Heart left ventricle (tissue), 16 donors: ENCODE measurements at regions not wholly inside any gene's neighbourhood (a gene's known extent, or its start where the extent isn't known, plus 50 kb on each side); places are given as distances from the start of the nearest gene placed in this dataset.

Source experiments
- ATAC-seq, 4 donors: fragments of 200-7000 bp; cut with Tn5 transposase; one replicate each; pipeline ENCODE4 v1.9.1; 2020 to 2022; ENCODE audit warnings: moderate library complexity in 4 of 4, mild to moderate bottlenecking in 3 of 4, moderate number of reproducible peaks in 1 of 4
- DNase-seq, 5 donors: peaks; one replicate each; pipeline ENCODE4 v3.0.0-alpha.2; 2020
- H3K27ac ChIP-seq, 12 donors: fragments of 200-600 bp; sonication (generic) in 4 of 12; one replicate each; pipeline versions ENCODE4 v1.5.0 to v1.8.0; 2016 to 2022; ENCODE audit warnings: mild to moderate bottlenecking in 2 of 12
- H3K27me3 ChIP-seq, 9 donors: fragments of 200-600 bp; sonication (generic) in 2 of 9; one replicate each; pipeline versions ENCODE4 v1.5.1 to v1.8.0; 2016 to 2022; ENCODE audit warnings: mild to moderate bottlenecking in 3 of 9
- H3K36me3 ChIP-seq, 9 donors: fragments of 200-600 bp; sonication (generic) in 2 of 9; one replicate each; pipeline versions ENCODE4 v1.5.0 to v1.8.0; 2018 to 2022; ENCODE audit warnings: mild to moderate bottlenecking in 2 of 9
- H3K4me1 ChIP-seq, 12 donors: fragments of 200-600 bp; sonication (generic) in 4 of 12; one replicate each; pipeline versions ENCODE4 v1.5.0 to v1.8.0; 2016 to 2022; ENCODE audit warnings: mild to moderate bottlenecking in 3 of 12
- H3K4me3 ChIP-seq, 12 donors: fragments of 200-600 bp; sonication (generic) in 4 of 12; one replicate each; pipeline versions ENCODE4 v1.5.0 to v1.8.0; 2017 to 2022; ENCODE audit warnings: mild to moderate bottlenecking in 9 of 12, moderate library complexity in 4 of 12
- H3K9me3 ChIP-seq, 12 donors: fragments of 200-600 bp; sonication (generic) in 4 of 12; one replicate each; pipeline versions ENCODE4 v1.5.0 to v1.8.0; 2016 to 2022; ENCODE audit warnings: mild to moderate bottlenecking in 1 of 12
- POLR2A ChIP-seq, 2 donors: fragments of 450-650 bp; IDR thresholded peaks; one replicate each; pipeline ENCODE4 v1.6.1; 2017; ENCODE audit warnings: antibody characterized with exemption in 2 of 2, mild to moderate bottlenecking in 2 of 2, moderate library complexity in 2 of 2
- WGBS, 4 donors: extraction: QIAGEN DNeasy Blood & Tissue Kit in 2 of 4; methylation state at CpG; one replicate each; pipeline versions ENCODE4 v1.1.5 to v1.1.7; 2013 to 2018; 5-methylcytosine and 5-hydroxymethylcytosine counted together
- intact Hi-C, 10 donors: fragments of 100-400 bp; cut with DNase I; formaldehyde crosslinking; loops; one replicate each; pipeline versions ENCODE4 v1.11.1 to v1.14.2; 2022
- TF ChIP-seq, protein P1 (sequence below), 12 donors: fragments of 200-600 bp; sonication (generic) in 4 of 12; IDR thresholded peaks; one replicate each; pipeline versions ENCODE4 v1.5.0 to v1.8.0; 2018 to 2022; ENCODE audit warnings: antibody characterized with exemption in 12 of 12, mild to moderate bottlenecking in 5 of 12
- donor health status: ischemic (EF 13 %, LVEDD 7.1; RV severe dilation, severe dysfunction).
- donor health status: healthy with polysubstance abuse.
- donor health status: DM: no; HTN: yes; CAD: no.
- donor health status: DM: no; HTN: no; CAD: no.
- donor health status: ischemic (EF 25% LVEDD 6.9; RV normal size, moderate dysfunction).
- donor health status: ischemic (EF 25% LVEDD 5.7; RV mildly dilated, moderate dysfunction).
- donor health status: healthy.
- donor health status: DM: yes; HTN: yes; CAD: no.
- donor health status: ischemic (EF 35%, LVEDD 5.7; RV mildly dilated, moderate dysfunction).
- donor health status: nonischemic (EF 11% LVEDD 7.7; RV severe dilation, severe dysfunction).
- donor health status: DM: yes; HTN: yes; CAD: no.
- donor health status: PGD.
- donor health status: ischemic (EF 29% LVEDD 5.4; RV normal size, mild dysfunction).
- donor health status: nonischemic (EF 23%, LVEDD 6.1; RV moderate dilation, normal function).

DNA sequence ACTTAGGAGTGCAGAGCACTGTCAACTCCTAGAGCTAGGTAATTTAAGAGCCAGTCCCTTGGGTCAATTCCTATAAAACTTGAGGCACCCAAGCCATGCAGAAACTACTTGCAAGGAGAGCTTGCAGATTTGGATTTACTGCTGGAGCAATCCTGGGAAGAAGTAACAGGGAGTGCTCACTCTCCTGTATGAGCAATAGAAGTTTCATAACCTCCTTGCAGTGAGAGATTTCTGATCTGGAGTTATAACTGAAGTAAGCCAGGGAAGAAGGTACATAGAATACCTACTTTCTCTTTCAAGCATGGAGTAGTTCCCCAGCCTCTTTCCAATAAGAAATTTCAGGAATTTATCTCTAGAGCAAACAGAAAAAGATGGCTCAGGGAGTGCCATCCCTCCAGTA lies 650.1 kb upstream of the USP15 start:
- Histone ChIP-seq H3K27ac (no peak overlapping the region), H3K4me3 (no peak overlapping the region), H3K27me3 (no peaks in the 10 kb centered on the region), H3K4me1 (no peaks in the 10 kb centered on the region), H3K36me3 (no peaks in the 10 kb centered on the region), H3K9me3 (peaks cover 0 to 14% (median 3%) of the 10 kb centered on the region in 12 donors)
- intact Hi-C loops: no loop called here
- no peak for DNase-seq
- no peak for TF ChIP-seq POLR2A (IDR thresholded peaks at IDR 0.05)
- no peak for ATAC-seq

- Histone ChIP-seq H3K4me3 (no peak overlapping the region), H3K9me3 (peaks cover 0 to 8% (median 0%) of the 10 kb centered on the region in 12 donors), H3K4me1 (no peaks in the 10 kb centered on the region), H3K27me3 (no peaks in the 10 kb centered on the region), H3K36me3 (no peaks in the 10 kb centered on the region), H3K27ac (no peak overlapping the region)
- 74 to 87% (median 78%) methylated on average over 2 of the region's 2 CpGs for WGBS, 4 donors
- no peak for DNase-seq
- no peak for ATAC-seq
- TF ChIP-seq, protein P1, sequence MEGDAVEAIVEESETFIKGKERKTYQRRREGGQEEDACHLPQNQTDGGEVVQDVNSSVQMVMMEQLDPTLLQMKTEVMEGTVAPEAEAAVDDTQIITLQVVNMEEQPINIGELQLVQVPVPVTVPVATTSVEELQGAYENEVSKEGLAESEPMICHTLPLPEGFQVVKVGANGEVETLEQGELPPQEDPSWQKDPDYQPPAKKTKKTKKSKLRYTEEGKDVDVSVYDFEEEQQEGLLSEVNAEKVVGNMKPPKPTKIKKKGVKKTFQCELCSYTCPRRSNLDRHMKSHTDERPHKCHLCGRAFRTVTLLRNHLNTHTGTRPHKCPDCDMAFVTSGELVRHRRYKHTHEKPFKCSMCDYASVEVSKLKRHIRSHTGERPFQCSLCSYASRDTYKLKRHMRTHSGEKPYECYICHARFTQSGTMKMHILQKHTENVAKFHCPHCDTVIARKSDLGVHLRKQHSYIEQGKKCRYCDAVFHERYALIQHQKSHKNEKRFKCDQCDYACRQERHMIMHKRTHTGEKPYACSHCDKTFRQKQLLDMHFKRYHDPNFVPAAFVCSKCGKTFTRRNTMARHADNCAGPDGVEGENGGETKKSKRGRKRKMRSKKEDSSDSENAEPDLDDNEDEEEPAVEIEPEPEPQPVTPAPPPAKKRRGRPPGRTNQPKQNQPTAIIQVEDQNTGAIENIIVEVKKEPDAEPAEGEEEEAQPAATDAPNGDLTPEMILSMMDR (IDR thresholded peaks at IDR 0.05): no peak
- no peak for TF ChIP-seq POLR2A (IDR thresholded peaks at IDR 0.05)
- intact Hi-C loops: no loop called here
These were observed 630.5 kb upstream of the USP15 start for GRCh38 chr12:61629702-61630101.

DNA sequence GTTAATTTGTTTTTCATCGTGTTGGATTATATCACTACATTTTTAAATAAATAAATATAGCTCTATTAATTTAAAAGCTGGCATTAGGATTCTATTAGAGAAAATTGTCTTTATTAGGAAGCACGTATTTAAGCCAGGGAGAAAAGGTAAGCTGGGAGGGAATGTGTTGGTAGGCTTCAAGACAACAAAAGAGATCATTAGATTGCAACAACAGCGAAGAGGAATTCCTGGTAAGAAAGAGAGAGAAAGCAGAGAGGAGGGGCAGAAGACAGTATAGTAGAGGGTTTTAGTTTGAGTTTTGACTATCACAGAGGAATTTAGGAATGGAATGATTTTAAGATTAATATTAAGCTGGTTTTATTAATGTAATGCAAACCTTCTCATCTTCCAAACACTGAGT lies 613.6 kb upstream of the USP15 start:
- 65 to 76% (median 70%) methylated on average over 3 of the region's 3 CpGs for WGBS, 4 donors
- no peaks in the 10 kb centered on the region for H3K36me3 ChIP-seq
- TF ChIP-seq, protein P1 (IDR thresholded peaks at IDR 0.05): no peak
- no peak for TF ChIP-seq POLR2A (IDR thresholded peaks at IDR 0.05)
- no peaks in the 10 kb centered on the region for H3K4me1 ChIP-seq
- intact Hi-C loops: no loop called here
- no peak for ATAC-seq
- H3K27ac ChIP-seq: no peak overlapping the region
- DNase-seq: no peak
- H3K27me3 ChIP-seq: no peaks in the 10 kb centered on the region
- peaks cover 0 to 2% (median 0%) of the 10 kb centered on the region in 12 donors for H3K9me3 ChIP-seq
- H3K4me3 ChIP-seq: no peak overlapping the region

DNA sequence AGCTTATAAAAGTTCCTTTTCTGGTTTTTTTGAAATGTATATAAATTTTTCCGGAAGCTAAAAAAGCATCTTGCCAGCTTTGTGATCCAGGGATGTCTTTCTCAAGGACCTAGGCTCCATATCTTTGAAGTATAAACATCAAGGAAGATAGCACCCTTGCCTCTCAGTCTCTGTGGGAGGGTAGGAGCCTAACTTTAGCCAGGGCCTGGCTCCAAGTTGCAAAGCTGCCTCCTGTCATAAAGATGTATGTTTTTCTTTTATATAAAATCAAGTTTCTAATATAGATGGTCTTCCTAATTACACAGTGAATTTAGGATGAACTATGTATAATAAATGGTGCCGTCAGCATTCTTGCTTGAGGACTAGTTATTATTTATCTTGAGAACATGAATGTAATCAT lies 612.6 kb upstream of the USP15 start:
- Histone ChIP-seq H3K27ac (no peak overlapping the region), H3K4me3 (no peak overlapping the region), H3K9me3 (no peaks in the 10 kb centered on the region), H3K36me3 (no peaks in the 10 kb centered on the region), H3K27me3 (no peaks in the 10 kb centered on the region), H3K4me1 (no peaks in the 10 kb centered on the region)
- 73 to 84% (median 78%) methylated on average over 2 of the region's 2 CpGs for WGBS, 4 donors
- no peak for TF ChIP-seq POLR2A (IDR thresholded peaks at IDR 0.05)
- TF ChIP-seq, protein P1 (IDR thresholded peaks at IDR 0.05): no peak
- DNase-seq: no peak
- ATAC-seq: no peak
- intact Hi-C loops: no loop called here

GRCh38 chr12:61652265-61652664 lies 607.9 kb upstream of the USP15 start:
- intact Hi-C loops: no loop called here
- TF ChIP-seq, protein P1 (IDR thresholded peaks at IDR 0.05): no peak
- TF ChIP-seq POLR2A (IDR thresholded peaks at IDR 0.05): no peak

More at GRCh38 chr12:61652265-61652664, 607.9 kb upstream of the USP15 start:
- no peaks in the 10 kb centered on the region for H3K9me3 ChIP-seq
- ATAC-seq: no peak
- no peak overlapping the region for H3K27ac ChIP-seq
- H3K4me1 ChIP-seq: no peaks in the 10 kb centered on the region
- no peak for DNase-seq
- no peaks in the 10 kb centered on the region for H3K36me3 ChIP-seq
- no peak overlapping the region for H3K4me3 ChIP-seq
- no peaks in the 10 kb centered on the region for H3K27me3 ChIP-seq
- 82 to 85% (median 83%) methylated on average over 2 of the region's 2 CpGs for WGBS, 4 donors
